Trophoblast cell (in vitro differentiated cells and primary cell): ENCODE measurements at regions not wholly inside any gene's neighbourhood (a gene's known extent, or its start where the extent isn't known, plus 50 kb on each side); places are given as distances from the start of the nearest gene placed in this dataset.

ENCODE experiments used
- DNase-seq, 2 donors: peaks; one replicate each; pipeline ENCODE4 v3.0.0-alpha.2; 2016
- H2AFZ ChIP-seq: 2 replicates; pipeline ENCODE4 v1.6.1; 2013; ENCODE audit warnings: low read length, moderate library complexity, mild to moderate bottlenecking; ENCODE audit not compliant: insufficient read depth, poor library complexity
- H2AK5ac ChIP-seq: 2 replicates; pipeline ENCODE4 v1.6.1; 2013; ENCODE audit warnings: mild to moderate bottlenecking, low read length
- H2BK120ac ChIP-seq: 2 replicates; pipeline ENCODE4 v1.6.1; 2013; ENCODE audit warnings: low read length, mild to moderate bottlenecking, moderate library complexity; ENCODE audit not compliant: insufficient read depth, poor library complexity
- H2BK12ac ChIP-seq: 2 replicates; pipeline ENCODE4 v1.6.1; 2013; ENCODE audit warnings: mild to moderate bottlenecking, low read length, moderate library complexity
- H2BK5ac ChIP-seq: 2 replicates; pipeline ENCODE4 v1.6.1; 2013; ENCODE audit warnings: low read length, low read depth, moderate library complexity, mild to moderate bottlenecking; ENCODE audit not compliant: poor library complexity
- H3K14ac ChIP-seq: 2 replicates; pipeline ENCODE4 v1.6.1; 2013; ENCODE audit warnings: mild to moderate bottlenecking, low read length
- H3K18ac ChIP-seq: 2 replicates; pipeline ENCODE4 v1.6.1; 2013; ENCODE audit warnings: mild to moderate bottlenecking, low read length
- H3K23ac ChIP-seq: 2 replicates; pipeline ENCODE4 v1.6.1; 2013; ENCODE audit warnings: low read length
- H3K27ac ChIP-seq: 2 replicates; pipeline ENCODE4 v1.5.1; 2013; ENCODE audit warnings: low read depth, mild to moderate bottlenecking, inconsistent platforms, low read length, moderate library complexity
- H3K27me3 ChIP-seq: 2 replicates; pipeline ENCODE4 v1.6.1; 2013; ENCODE audit warnings: inconsistent platforms, mild to moderate bottlenecking, low read length, moderate library complexity; ENCODE audit not compliant: insufficient read depth
- H3K36me3 ChIP-seq, 2 experiments: 1 replicate in 1 of 2; 2 replicates in 1 of 2; pipeline ENCODE4 v1.6.1; 2013; ENCODE audit warnings: low read length in 2 of 2, mild to moderate bottlenecking in 2 of 2, moderate library complexity in 1 of 2; ENCODE audit not compliant: insufficient read depth in 2 of 2, control insufficient read depth in 1 of 2
- H3K4ac ChIP-seq: 2 replicates; pipeline ENCODE4 v1.6.1; 2013; ENCODE audit warnings: low read depth, mild to moderate bottlenecking, low read length, moderate library complexity
- H3K4me1 ChIP-seq, 2 experiments: 1 replicate in 1 of 2; 2 replicates in 1 of 2; pipeline ENCODE4 v1.6.1; 2013; ENCODE audit warnings: low read length in 2 of 2, mild to moderate bottlenecking in 2 of 2, moderate library complexity in 1 of 2; ENCODE audit not compliant: insufficient read depth in 2 of 2, control insufficient read depth in 1 of 2
- H3K4me2 ChIP-seq: 2 replicates; pipeline ENCODE4 v1.6.1; 2013; ENCODE audit warnings: inconsistent platforms, mild to moderate bottlenecking, low read length, moderate library complexity
- H3K4me3 ChIP-seq: 2 replicates; pipeline ENCODE4 v1.5.1; 2013; ENCODE audit warnings: mild to moderate bottlenecking, low read depth, low read length, inconsistent platforms
- H3K79me1 ChIP-seq: one replicate; pipeline ENCODE4 v1.6.1; 2013; ENCODE audit warnings: low read length
- H3K79me2 ChIP-seq: 2 replicates; pipeline ENCODE4 v1.6.1; 2013; ENCODE audit warnings: low read length, mild to moderate bottlenecking; ENCODE audit not compliant: control insufficient read depth, insufficient read depth, poor library complexity
- H3K9ac ChIP-seq: 2 replicates; pipeline ENCODE4 v1.6.1; 2013; ENCODE audit warnings: mild to moderate bottlenecking, low read length
- H3K9me3 ChIP-seq: 2 replicates; pipeline ENCODE4 v1.6.1; 2013; ENCODE audit warnings: low read depth, mild to moderate bottlenecking, control low read depth, inconsistent platforms, low read length; ENCODE audit not compliant: insufficient read depth
- H4K12ac ChIP-seq: 2 replicates; pipeline ENCODE4 v1.6.1; 2013; ENCODE audit warnings: low read depth, mild to moderate bottlenecking, low read length, moderate library complexity
- H4K8ac ChIP-seq: 2 replicates; pipeline ENCODE4 v1.6.1; 2013; ENCODE audit warnings: low read depth, mild to moderate bottlenecking, low read length, moderate library complexity
- H4K91ac ChIP-seq: one replicate; pipeline ENCODE4 v1.6.1; 2013; ENCODE audit warnings: low read depth, mild to moderate bottlenecking, low read length, moderate library complexity
- WGBS: extraction: QIAGEN DNeasy Blood & Tissue Kit; methylation state at CpG from one replicate; pipeline ENCODE4 v1.1.7; 2013; ENCODE audit warnings: missing lambda C conversion rate; ENCODE audit not compliant: insufficient read length, insufficient coverage; ENCODE audit errors: extremely low coverage; 5-methylcytosine and 5-hydroxymethylcytosine counted together

- Histone ChIP-seq H3K27me3 (no peaks in the 10 kb centered on the region), H3K18ac (no peak overlapping the region)
- WGBS: no CpG with 5 or more reads among the region's 3 CpGs
Measured at GRCh38 chr2:35522450-35522849, 833.1 kb upstream of the CRIM1 start.

GRCh38 chr2:35510636-35511035 is 844.9 kb upstream of the CRIM1 start:
- Histone ChIP-seq H3K9ac (no peak overlapping the region), H4K8ac (no peak overlapping the region), H2AFZ (no peak overlapping the region), H2AK5ac (no peak overlapping the region), H3K27ac (no peak overlapping the region), H3K4ac (no peak overlapping the region), H3K14ac (no peak overlapping the region), H3K4me1 (no peaks in the 10 kb centered on the region), H3K79me2 (no peaks in the 10 kb centered on the region), H4K91ac (no peak overlapping the region), H3K27me3 (no peaks in the 10 kb centered on the region), H3K4me3 (no peak overlapping the region), H3K23ac (no peak overlapping the region), H3K4me2 (no peak overlapping the region), H3K79me1 (no peaks in the 10 kb centered on the region), H2BK5ac (no peak overlapping the region), H2BK120ac (no peak overlapping the region), H3K9me3 (no peaks in the 10 kb centered on the region), H2BK12ac (no peak overlapping the region), H4K12ac (no peak overlapping the region), H3K18ac (no peak overlapping the region), H3K36me3 (no peaks in the 10 kb centered on the region)
- WGBS: no CpG with 5 or more reads among the region's 3 CpGs
- DNase-seq: no peak

More at GRCh38 chr2:35522450-35522849, 833.1 kb upstream of the CRIM1 start:
- H2BK12ac ChIP-seq: no peak overlapping the region
- H2AK5ac ChIP-seq: no peak overlapping the region
- H3K9ac ChIP-seq: no peak overlapping the region
- H3K9me3 ChIP-seq: peaks cover 4% of the 10 kb centered on the region
- H3K4me3 ChIP-seq: no peak overlapping the region
- no peaks in the 10 kb centered on the region for H3K36me3 ChIP-seq
- no peak overlapping the region for H4K91ac ChIP-seq
- no peak overlapping the region for H3K14ac ChIP-seq
- no peaks in the 10 kb centered on the region for H3K79me2 ChIP-seq
- no peak for DNase-seq
- no peak overlapping the region for H3K27ac ChIP-seq
- H3K4ac ChIP-seq: no peak overlapping the region
- no peak overlapping the region for H2BK5ac ChIP-seq
- no peak overlapping the region for H4K12ac ChIP-seq
- no peaks in the 10 kb centered on the region for H3K4me1 ChIP-seq
- H2BK120ac ChIP-seq: no peak overlapping the region
- no peak overlapping the region for H2AFZ ChIP-seq
- no peak overlapping the region for H3K23ac ChIP-seq
- H3K79me1 ChIP-seq: no peaks in the 10 kb centered on the region
- no peak overlapping the region for H3K4me2 ChIP-seq
- H4K8ac ChIP-seq: no peak overlapping the region

DNA sequence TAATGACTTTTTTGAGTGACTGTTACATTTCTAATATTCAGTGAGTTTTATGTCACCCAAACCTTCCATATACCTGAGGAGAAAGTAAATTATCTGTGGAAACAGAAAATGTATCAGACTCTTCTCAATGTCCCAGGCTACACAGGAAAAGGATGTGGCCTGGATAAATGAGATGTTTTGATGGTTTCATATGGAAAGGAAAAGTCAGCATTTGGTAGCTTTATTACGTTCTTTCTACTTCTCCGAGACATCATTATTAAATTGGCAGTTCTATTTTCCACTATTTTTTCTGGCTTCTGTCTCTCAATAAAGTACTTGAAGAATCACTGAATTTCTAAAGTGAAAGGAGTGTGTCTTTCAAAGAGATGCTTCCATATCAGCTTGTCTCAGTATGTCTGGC is 847.0 kb upstream of the CRIM1 start:
- Histone ChIP-seq H3K4ac (no peak overlapping the region), H3K9ac (no peak overlapping the region), H4K12ac (no peak overlapping the region), H3K9me3 (no peaks in the 10 kb centered on the region), H3K4me2 (no peak overlapping the region), H4K8ac (no peak overlapping the region), H2AK5ac (no peak overlapping the region), H3K4me1 (no peaks in the 10 kb centered on the region), H3K4me3 (no peak overlapping the region), H3K18ac (no peak overlapping the region), H3K27ac (no peak overlapping the region), H4K91ac (no peak overlapping the region), H3K14ac (no peak overlapping the region), H3K79me1 (no peaks in the 10 kb centered on the region), H3K23ac (no peak overlapping the region), H3K79me2 (no peaks in the 10 kb centered on the region), H3K27me3 (no peaks in the 10 kb centered on the region), H2BK120ac (no peak overlapping the region), H2BK5ac (no peak overlapping the region), H2AFZ (no peak overlapping the region), H3K36me3 (no peaks in the 10 kb centered on the region), H2BK12ac (no peak overlapping the region)
- DNase-seq: no peak
- WGBS: no CpG with 5 or more reads among the region's 2 CpGs

- Histone ChIP-seq H3K18ac (no peak overlapping the region), H3K4me2 (no peak overlapping the region), H3K9ac (no peak overlapping the region), H3K23ac (no peak overlapping the region), H2BK120ac (no peak overlapping the region), H2AK5ac (no peak overlapping the region), H3K36me3 (no peaks in the 10 kb centered on the region), H3K27ac (no peak overlapping the region), H3K4me3 (no peak overlapping the region), H3K9me3 (no peaks in the 10 kb centered on the region), H4K91ac (no peak overlapping the region), H3K4ac (no peak overlapping the region), H3K4me1 (no peaks in the 10 kb centered on the region), H4K8ac (no peak overlapping the region), H3K79me2 (no peaks in the 10 kb centered on the region), H2BK12ac (no peak overlapping the region), H3K27me3 (no peaks in the 10 kb centered on the region), H3K79me1 (no peaks in the 10 kb centered on the region), H2BK5ac (no peak overlapping the region), H4K12ac (no peak overlapping the region), H2AFZ (no peak overlapping the region), H3K14ac (no peak overlapping the region)
- WGBS: no CpG with 5 or more reads among the region's 3 CpGs
- DNase-seq: no peak
Measured at GRCh38 chr2:35504419-35504818, 851.2 kb upstream of the CRIM1 start.
